Immature natural killer cell (primary cell): ENCODE measurements at regions not wholly inside any gene's neighbourhood (a gene's known extent, or its start where the extent isn't known, plus 50 kb on each side); places are given as distances from the start of the nearest gene placed in this dataset.
"Not testable (repeated sequence)": the region's sequence is repeated elsewhere in the genome, so short reads cannot be mapped to it uniquely, and the experiment has no call there.

Experiments
- DNase-seq, 3 donors: peaks; one replicate each; pipeline ENCODE4 v3.0.0; 2022; ENCODE audit warnings: mixed read lengths in 1 of 3
- H3K27ac Mint-ChIP-seq, 6 donors: one replicate each; pipeline ENCODE4 v1.8.0; 2020; ENCODE audit warnings: mixed read lengths in 6 of 6, mild to moderate bottlenecking in 5 of 6, inconsistent platforms in 4 of 6, moderate library complexity in 3 of 6
- H3K27me3 Mint-ChIP-seq, 3 donors: one replicate each; pipeline ENCODE4 v1.8.0; 2020 to 2021; ENCODE audit warnings: low read depth in 3 of 3, mild to moderate bottlenecking in 3 of 3, mixed read lengths in 3 of 3, moderate library complexity in 3 of 3, inconsistent platforms in 1 of 3
- H3K36me3 Mint-ChIP-seq, 3 donors: one replicate each; pipeline ENCODE4 v1.8.0; 2020; ENCODE audit warnings: mixed read lengths in 3 of 3, inconsistent platforms in 2 of 3, mild to moderate bottlenecking in 2 of 3
- H3K4me1 Mint-ChIP-seq, 2 donors: one replicate each; pipeline ENCODE4 v1.8.0; 2020; ENCODE audit warnings: inconsistent platforms in 2 of 2, mild to moderate bottlenecking in 2 of 2, mixed read lengths in 2 of 2, moderate library complexity in 1 of 2
- H3K4me3 Mint-ChIP-seq, 5 donors: one replicate each; pipeline ENCODE4 v1.8.0; 2020; ENCODE audit warnings: mild to moderate bottlenecking in 5 of 5, mixed read lengths in 5 of 5, inconsistent platforms in 3 of 5, moderate library complexity in 3 of 5
- H3K9me3 Mint-ChIP-seq, 6 donors: one replicate each; pipeline ENCODE4 v1.8.0; 2020; ENCODE audit warnings: mild to moderate bottlenecking in 6 of 6, mixed read lengths in 6 of 6, inconsistent platforms in 4 of 6, moderate library complexity in 3 of 6

- Mint-ChIP-seq H3K4me3 (no peak overlapping the region), H3K36me3 (no peaks in the 10 kb centered on the region), H3K9me3 (peaks cover 0 to 22% (median 8%) of the 10 kb centered on the region in 6 donors), H3K27me3 (peaks cover 0 to 2% (median 0%) of the 10 kb centered on the region in 3 donors), H3K27ac (no peak overlapping the region), H3K4me1 (no peaks in the 10 kb centered on the region)
- no peak for DNase-seq
Observed at GRCh38 chr9:80504601-80505230, 933.0 kb downstream of the TLE4 start.

- H3K4me1 Mint-ChIP-seq: no peaks in the 10 kb centered on the region
- peaks cover 0 to 2% (median 0%) of the 10 kb centered on the region in 3 donors for H3K27me3 Mint-ChIP-seq
- H3K27ac Mint-ChIP-seq: no peak overlapping the region
- H3K4me3 Mint-ChIP-seq: no peak overlapping the region
- peaks cover 0 to 26% (median 8%) of the 10 kb centered on the region in 6 donors for H3K9me3 Mint-ChIP-seq
- DNase-seq: no peak
- H3K36me3 Mint-ChIP-seq: no peaks in the 10 kb centered on the region
Observed at GRCh38 chr9:80503671-80504281, 932.0 kb downstream of the TLE4 start.

- Mint-ChIP-seq H3K4me3 (no peak overlapping the region), H3K4me1 (no peaks in the 10 kb centered on the region), H3K9me3 (peaks cover 4 to 20% (median 10%) of the 10 kb centered on the region in 6 donors), H3K27me3 (peaks cover 0 to 2% (median 0%) of the 10 kb centered on the region in 3 donors), H3K27ac (no peak overlapping the region), H3K36me3 (no peaks in the 10 kb centered on the region)
- no peak for DNase-seq
Observed at GRCh38 chr9:80502306-80502705, 930.5 kb downstream of the TLE4 start.

GRCh38 chr9:80501635-80502034 is 929.9 kb downstream of the TLE4 start:
- Mint-ChIP-seq H3K27ac (no peak overlapping the region), H3K36me3 (no peaks in the 10 kb centered on the region), H3K4me1 (no peaks in the 10 kb centered on the region), H3K4me3 (no peak overlapping the region), H3K9me3 (peaks cover 4 to 24% (median 14%) of the 10 kb centered on the region in 6 donors), H3K27me3 (peaks cover 0 to 2% (median 0%) of the 10 kb centered on the region in 3 donors)
- no peak for DNase-seq

GRCh38 chr9:80500300-80500699 is 928.5 kb downstream of the TLE4 start:
- Mint-ChIP-seq H3K27me3 (peaks cover 0 to 2% (median 0%) of the 10 kb centered on the region in 3 donors), H3K36me3 (peaks cover 0 to 6% (median 0%) of the 10 kb centered on the region in 3 donors), H3K4me3 (no peak overlapping the region), H3K4me1 (no peaks in the 10 kb centered on the region), H3K27ac (no peak overlapping the region), H3K9me3 (peaks cover 6 to 35% (median 13%) of the 10 kb centered on the region in 6 donors)
- no peak for DNase-seq

GRCh38 chr9:80498001-80498555 is 926.3 kb downstream of the TLE4 start:
- peaks cover 6 to 44% (median 21%) of the 10 kb centered on the region in 6 donors for H3K9me3 Mint-ChIP-seq
- no peak overlapping the region for H3K27ac Mint-ChIP-seq
- peaks cover 0 to 6% (median 0%) of the 10 kb centered on the region in 3 donors for H3K36me3 Mint-ChIP-seq
- no peak for DNase-seq
- H3K4me1 Mint-ChIP-seq: no peaks in the 10 kb centered on the region
- peaks cover 0 to 2% (median 0%) of the 10 kb centered on the region in 3 donors for H3K27me3 Mint-ChIP-seq
- no peak overlapping the region for H3K4me3 Mint-ChIP-seq

- Mint-ChIP-seq H3K27ac (no peak overlapping the region), H3K9me3 (peaks cover 6 to 40% (median 21%) of the 10 kb centered on the region in 6 donors), H3K36me3 (peaks cover 0 to 6% (median 0%) of the 10 kb centered on the region in 3 donors), H3K4me1 (no peaks in the 10 kb centered on the region), H3K27me3 (peaks cover 0 to 2% (median 0%) of the 10 kb centered on the region in 3 donors), H3K4me3 (no peak overlapping the region)
- DNase-seq: no peak
Observed at GRCh38 chr9:80496901-80497556, 925.3 kb downstream of the TLE4 start.

GRCh38 chr9:80493258-80493657 is 921.5 kb downstream of the TLE4 start:
- no peak overlapping the region for H3K27ac Mint-ChIP-seq
- H3K27me3 Mint-ChIP-seq: no peaks in the 10 kb centered on the region
- H3K36me3 Mint-ChIP-seq: peaks cover 0 to 6% (median 0%) of the 10 kb centered on the region in 3 donors
- DNase-seq: no peak
- H3K4me1 Mint-ChIP-seq: no peaks in the 10 kb centered on the region
- peaks cover 4 to 32% (median 21%) of the 10 kb centered on the region in 6 donors for H3K9me3 Mint-ChIP-seq
- no peak overlapping the region for H3K4me3 Mint-ChIP-seq

GRCh38 chr9:80492221-80492620 is 920.5 kb downstream of the TLE4 start:
- Mint-ChIP-seq H3K4me3 (no peak overlapping the region), H3K27ac (no peak overlapping the region), H3K9me3 (peaks cover 2 to 30% (median 18%) of the 10 kb centered on the region in 6 donors), H3K36me3 (peaks cover 0 to 6% (median 0%) of the 10 kb centered on the region in 3 donors), H3K4me1 (no peaks in the 10 kb centered on the region), H3K27me3 (no peaks in the 10 kb centered on the region)
- DNase-seq: no peak

GRCh38 chr9:80491086-80491696 is 919.4 kb downstream of the TLE4 start:
- no peaks in the 10 kb centered on the region for H3K27me3 Mint-ChIP-seq
- no peak for DNase-seq
- no peaks in the 10 kb centered on the region for H3K4me1 Mint-ChIP-seq
- no peak overlapping the region for H3K4me3 Mint-ChIP-seq
- H3K27ac Mint-ChIP-seq: no peak overlapping the region
- peaks cover 0 to 22% (median 14%) of the 10 kb centered on the region in 6 donors for H3K9me3 Mint-ChIP-seq
- H3K36me3 Mint-ChIP-seq: peaks cover 0 to 2% (median 0%) of the 10 kb centered on the region in 3 donors

- H3K9me3 Mint-ChIP-seq: peaks cover 0 to 23% (median 9%) of the 10 kb centered on the region in 6 donors
- H3K27ac Mint-ChIP-seq: no peak overlapping the region
- no peaks in the 10 kb centered on the region for H3K4me1 Mint-ChIP-seq
- no peaks in the 10 kb centered on the region for H3K36me3 Mint-ChIP-seq
- DNase-seq: no peak
- H3K4me3 Mint-ChIP-seq: no peak overlapping the region
- no peaks in the 10 kb centered on the region for H3K27me3 Mint-ChIP-seq
Observed at GRCh38 chr9:80489329-80489728, 917.6 kb downstream of the TLE4 start.

GRCh38 chr9:80485420-80486250 is 913.9 kb downstream of the TLE4 start:
- H3K9me3 Mint-ChIP-seq: peaks cover 5 to 36% (median 9%) of the 10 kb centered on the region in 6 donors
- no peak for DNase-seq
- no peak overlapping the region for H3K27ac Mint-ChIP-seq
- H3K4me1 Mint-ChIP-seq: no peaks in the 10 kb centered on the region
- H3K36me3 Mint-ChIP-seq: no peaks in the 10 kb centered on the region
- H3K27me3 Mint-ChIP-seq: peaks cover 0 to 1% (median 0%) of the 10 kb centered on the region in 3 donors
- H3K4me3 Mint-ChIP-seq: no peak overlapping the region

GRCh38 chr9:80482251-80482650 is 910.5 kb downstream of the TLE4 start:
- H3K27ac Mint-ChIP-seq, H3K4me3 Mint-ChIP-seq, H3K27me3 Mint-ChIP-seq, H3K4me1 Mint-ChIP-seq, H3K36me3 Mint-ChIP-seq, DNase-seq: not testable (repeated sequence)
- peaks cover 2 to 36% (median 11%) of the 10 kb centered on the region in 6 donors for H3K9me3 Mint-ChIP-seq
